Upper lobe of left lung (tissue), 4 donors: ENCODE measurements at regions not wholly inside any gene's neighbourhood (a gene's known extent, or its start where the extent isn't known, plus 50 kb on each side); places are given as distances from the start of the nearest gene placed in this dataset.

Experiments used
- CTCF ChIP-seq, 6 experiments: fragments of 450-650 bp in 4 of 6; fragments of 200-600 bp in 2 of 6; sonication (generic) in 2 of 6; IDR thresholded peaks; one replicate each; pipeline ENCODE4 v1.5.1; 2016 to 2019; ENCODE audit warnings: antibody characterized with exemption in 6 of 6
- POLR2A ChIP-seq, 4 donors: fragments of 450-650 bp; IDR thresholded peaks; one replicate each; pipeline ENCODE4 v1.5.1; 2016 to 2017; ENCODE audit warnings: antibody characterized with exemption in 4 of 4, mild to moderate bottlenecking in 2 of 4
- POLR2AphosphoS5 ChIP-seq, 2 donors: sonication (generic); formaldehyde crosslinking; IDR thresholded peaks; one replicate each; pipeline ENCODE4 v1.5.1; 2017; ENCODE audit warnings: antibody characterized with exemption in 2 of 2

GRCh38 chr13:65784088-65784816 is 1445.9 kb downstream of the PCDH9 start:
- TF ChIP-seq CTCF (IDR thresholded peaks at IDR 0.05) (no peak), POLR2A (IDR thresholded peaks at IDR 0.05) (no peak), POLR2AphosphoS5 (IDR thresholded peaks at IDR 0.05) (no peak)
